ENCODE measurements at regions not wholly inside any gene's neighbourhood (a gene's known extent, or its start where the extent isn't known, plus 50 kb on each side); places are given as distances from the start of the nearest gene placed in this dataset.

- no peaks in the 10 kb centered on the region for H3K9me3 ChIP-seq (ENCODE audit: insufficient read depth, low read depth)
- H3K4me2 ChIP-seq, result no peak overlapping the region
- no peaks in the 10 kb centered on the region for H4K20me1 ChIP-seq (ENCODE audit: insufficient read depth)
- H3K27me3 ChIP-seq (ENCODE audit: insufficient read depth, low read depth), result no peaks in the 10 kb centered on the region
- peaks cover 9% of the 10 kb centered on the region; the same call in 1 of the 2 replicates for H3K4me1 ChIP-seq (replicated peaks; ENCODE audit: insufficient read depth)
- no TSS peak for BruUV-seq (replicated peaks)
- intact Hi-C loops (cut with micrococcal nuclease; ENCODE audit: unreplicated experiment), result loop anchor here (10.0 kb wide), 1 partner anchor 297 kb away; no protein-coding TSS in a partner anchor
- POLR2A ChIA-PET (ENCODE audit: unreplicated experiment), result interaction anchor here (0.5 kb wide), 1 partner anchor 322 kb away, joined by 7 read pairs; no protein-coding TSS in a partner anchor
- no peaks in the 10 kb centered on the region for H3K36me3 ChIP-seq (ENCODE audit: low read depth)
- H3K4me3 ChIP-seq, result no peak overlapping the region
- H3K79me2 ChIP-seq (ENCODE audit: low read depth), result no peaks in the 10 kb centered on the region
- DNase-seq, result peak in 1 of 2 experiments; percentile 50
- TF ChIP-seq EZH2 (IDR thresholded peaks at IDR 0.05; ENCODE audit: low read depth) (no peak), CTCF (conservative IDR thresholded peaks at IDR 0.05) (no peak)
- H2AFZ ChIP-seq, result no peak overlapping the region
- peaks cover 8% of the 10 kb centered on the region; the same call in 1 of the 2 replicates for H3F3A ChIP-seq (ENCODE audit: insufficient read depth, low read depth)
- peaks cover 6% of the 10 kb centered on the region; the same call in 1 of the 2 replicates for H3K9me2 ChIP-seq (ENCODE audit: insufficient read depth)
- CTCF ChIA-PET, result interaction anchor here (0.5 to 1.1 kb wide), 3 partner anchors 95 to 887 kb away, joined by 3 to 12 read pairs (median 5); no protein-coding TSS in a partner anchor
- H3K27ac ChIP-seq, result no peak overlapping the region
These were observed 86.0 kb upstream of the LPP start for GRCh38 chr3:188067932-188068331.

- Histone ChIP-seq H3F3A (ENCODE audit: insufficient read depth, low read depth) (peaks cover 8% of the 10 kb centered on the region; the same call in 1 of the 2 replicates), H3K27me3 (ENCODE audit: insufficient read depth, low read depth) (no peaks in the 10 kb centered on the region), H3K9me2 (ENCODE audit: insufficient read depth) (peaks cover 6% of the 10 kb centered on the region; the same call in 1 of the 2 replicates), H3K4me2 (no peak overlapping the region), H2AFZ (no peak overlapping the region), H3K4me3 (no peak overlapping the region), H3K27ac (no peak overlapping the region), H3K36me3 (ENCODE audit: low read depth) (no peaks in the 10 kb centered on the region), H3K79me2 (ENCODE audit: low read depth) (no peaks in the 10 kb centered on the region), H3K4me1 (replicated peaks; ENCODE audit: insufficient read depth) (peaks cover 9% of the 10 kb centered on the region; the same call in 1 of the 2 replicates), H3K9me3 (ENCODE audit: insufficient read depth, low read depth) (no peaks in the 10 kb centered on the region), H4K20me1 (ENCODE audit: insufficient read depth) (no peaks in the 10 kb centered on the region)
- BruUV-seq (replicated peaks), result no TSS peak
- TF ChIP-seq CTCF (conservative IDR thresholded peaks at IDR 0.05) (no peak), EZH2 (IDR thresholded peaks at IDR 0.05; ENCODE audit: low read depth) (no peak)
- no peak for DNase-seq
- CTCF ChIA-PET, result interaction anchor here (0.5 to 1.1 kb wide), 3 partner anchors 96 to 886 kb away, joined by 3 to 12 read pairs (median 5); no protein-coding TSS in a partner anchor
- POLR2A ChIA-PET (ENCODE audit: unreplicated experiment), result interaction anchor here (0.5 kb wide), 1 partner anchor 323 kb away, joined by 7 read pairs; no protein-coding TSS in a partner anchor
- intact Hi-C loops (cut with micrococcal nuclease; ENCODE audit: unreplicated experiment), result loop anchor here (10.0 kb wide), 1 partner anchor 296 kb away; no protein-coding TSS in a partner anchor
These were observed 85.6 kb upstream of the LPP start for GRCh38 chr3:188068342-188068741.

GRCh38 chr3:188071636-188072035 is 82.3 kb upstream of the LPP start:
- Histone ChIP-seq H3K9me3 (ENCODE audit: insufficient read depth, low read depth) (no peaks in the 10 kb centered on the region), H3K27me3 (ENCODE audit: insufficient read depth, low read depth) (no peaks in the 10 kb centered on the region), H3K9me2 (ENCODE audit: insufficient read depth) (peaks cover 6% of the 10 kb centered on the region; the same call in 1 of the 2 replicates), H3F3A (ENCODE audit: insufficient read depth, low read depth) (peaks cover 8% of the 10 kb centered on the region; the same call in 1 of the 2 replicates), H3K27ac (no peak overlapping the region), H3K79me2 (ENCODE audit: low read depth) (no peaks in the 10 kb centered on the region), H3K4me2 (no peak overlapping the region), H3K36me3 (ENCODE audit: low read depth) (no peaks in the 10 kb centered on the region), H3K4me3 (no peak overlapping the region), H4K20me1 (ENCODE audit: insufficient read depth) (no peaks in the 10 kb centered on the region), H2AFZ (no peak overlapping the region), H3K4me1 (replicated peaks; ENCODE audit: insufficient read depth) (peaks cover 9% of the 10 kb centered on the region; the same call in 1 of the 2 replicates)
- no peak for TF ChIP-seq EZH2 (IDR thresholded peaks at IDR 0.05; ENCODE audit: low read depth)
- no peak for TF ChIP-seq CTCF (conservative IDR thresholded peaks at IDR 0.05)
- CTCF ChIA-PET, result no interaction called here
- POLR2A ChIA-PET (ENCODE audit: unreplicated experiment), result interaction anchor here (0.7 kb wide), 1 partner anchor 459 kb away, joined by 3 read pairs; no protein-coding TSS in a partner anchor
- BruUV-seq (replicated peaks), result no TSS peak
- DNase-seq, result no peak
- intact Hi-C loops (cut with micrococcal nuclease; ENCODE audit: unreplicated experiment), result no loop called here

All from PC-9 (cell line).